HG03108 (cell line): ENCODE measurements at regions not wholly inside any gene's neighbourhood (a gene's known extent, or its start where the extent isn't known, plus 50 kb on each side); places are given as distances from the start of the nearest gene placed in this dataset.
"Not testable (repeated sequence)": the region's sequence is repeated elsewhere in the genome, so short reads cannot be mapped to it uniquely, and the experiment has no call there.

ENCODE experiments used
- ATAC-seq: cut with Tn5 transposase; IDR thresholded peaks from one replicate; pipeline ENCODE4 v1.9.1; 2021; ENCODE audit warnings: moderate library complexity; ENCODE audit not compliant: unreplicated experiment

DNA sequence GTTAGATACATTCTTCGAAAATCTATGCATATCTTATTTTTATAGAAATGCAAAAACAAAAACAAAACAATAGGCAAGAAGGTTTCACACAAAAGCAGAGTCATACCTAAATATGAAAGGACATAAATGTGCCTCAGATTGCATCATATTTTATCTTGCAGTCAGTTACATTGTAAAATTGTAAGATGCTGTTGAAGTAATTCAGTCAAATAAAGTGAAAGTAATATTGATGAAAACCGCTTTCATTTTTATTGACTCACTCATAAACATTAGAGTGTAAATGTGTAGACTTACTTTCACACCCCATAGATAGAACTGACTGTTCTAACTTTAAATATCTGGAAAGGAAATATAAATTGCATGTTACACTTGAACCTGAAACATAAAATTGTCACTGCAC, 931.5 kb upstream of the NUDT12 start:
- no peak for ATAC-seq

DNA sequence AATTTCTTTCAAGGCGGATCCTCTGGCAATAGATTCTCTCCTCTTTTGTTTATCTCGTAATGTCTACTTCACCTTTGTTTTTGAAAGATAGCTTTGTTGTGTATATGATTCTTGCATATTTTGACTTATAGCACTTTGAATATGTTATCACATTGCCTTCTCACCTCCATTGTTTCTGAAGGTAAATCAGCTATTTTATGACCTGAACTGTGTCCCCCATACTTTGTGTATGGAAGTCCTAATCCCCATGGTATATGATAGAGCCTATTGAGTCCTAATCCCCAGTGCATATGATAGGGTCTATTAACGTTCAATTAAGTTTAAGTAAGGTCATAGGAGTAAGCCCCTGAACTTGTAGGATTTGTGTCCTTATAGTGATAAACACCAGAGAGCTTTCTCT, 910.2 kb upstream of the NUDT12 start:
- no peak for ATAC-seq

DNA sequence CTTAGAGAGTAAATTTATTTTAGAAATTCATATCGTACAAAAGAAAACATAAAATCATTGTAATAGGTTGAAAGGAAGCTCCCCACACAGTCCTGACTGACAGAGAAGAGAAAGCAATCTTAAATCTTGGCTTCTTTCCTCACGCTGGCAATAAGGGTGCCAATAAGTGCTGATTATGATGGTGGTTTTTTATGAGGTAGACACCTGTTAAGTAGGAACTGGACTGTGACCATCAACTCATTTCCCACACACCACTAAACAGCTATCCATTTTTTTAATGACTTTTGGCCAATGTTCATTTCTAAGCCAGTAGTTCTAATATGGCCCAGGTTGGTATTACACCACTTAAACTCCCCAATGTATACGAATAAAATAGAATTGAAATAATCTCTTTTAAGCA, 893.5 kb upstream of the NUDT12 start:
- no peak for ATAC-seq

DNA sequence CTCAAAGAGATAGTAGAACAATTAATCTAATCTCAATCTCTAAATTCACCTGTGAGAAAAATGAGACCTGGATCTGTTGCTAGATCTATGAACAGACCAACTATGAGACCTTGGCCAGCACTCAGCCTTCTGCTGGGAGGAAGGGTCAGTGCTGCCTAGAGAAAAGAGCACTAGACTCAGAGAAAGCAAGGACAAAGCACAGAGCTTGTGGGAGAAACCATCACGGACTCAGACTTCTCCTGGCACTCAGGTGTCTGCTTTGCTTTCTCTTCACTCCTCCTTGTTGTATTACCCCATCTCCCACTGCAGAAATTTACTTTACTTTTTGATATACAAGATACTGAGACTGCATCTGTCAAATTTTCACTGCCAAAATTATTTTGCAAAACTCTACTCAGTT, 890.0 kb upstream of the NUDT12 start:
- no peak for ATAC-seq

DNA sequence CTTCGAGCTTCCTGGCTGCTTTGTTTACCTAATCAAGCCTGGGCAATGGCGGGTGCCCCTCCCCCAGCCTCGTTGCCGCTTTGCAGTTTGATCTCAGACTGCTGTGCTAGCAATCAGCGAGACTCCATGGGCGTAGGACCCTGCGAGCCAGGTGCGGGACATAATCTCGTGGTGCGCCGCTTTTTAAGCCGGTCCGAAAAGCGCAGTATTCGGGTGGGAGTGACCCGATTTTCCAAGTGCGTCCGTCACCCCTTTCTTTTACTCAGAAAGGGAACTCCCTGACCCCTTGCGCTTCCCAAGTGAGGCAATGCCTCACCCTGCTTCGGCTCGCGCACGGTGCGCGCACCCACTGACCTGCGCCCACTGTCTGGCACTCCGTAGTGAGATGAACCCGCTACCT, 889.3 kb upstream of the NUDT12 start:
- not testable (repeated sequence) for ATAC-seq

DNA sequence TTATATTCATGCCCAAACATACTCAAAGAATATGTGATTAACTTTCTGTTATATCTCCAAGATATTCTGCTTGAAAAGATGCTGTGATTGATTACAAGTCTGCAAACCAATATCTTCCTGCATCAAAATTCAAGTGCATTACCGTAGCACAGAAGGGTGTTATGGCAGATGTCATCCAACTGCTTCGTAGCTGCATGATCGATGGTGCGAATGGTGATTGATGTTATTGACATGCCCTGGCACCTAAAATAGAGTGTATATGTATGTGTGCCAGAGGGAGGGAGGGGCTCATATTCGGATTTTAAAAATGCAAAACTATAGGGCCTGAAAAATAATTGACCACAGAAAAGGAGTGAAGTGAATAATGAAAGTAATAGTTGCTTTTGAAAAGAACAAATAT, 882.1 kb upstream of the NUDT12 start:
- ATAC-seq: no peak

DNA sequence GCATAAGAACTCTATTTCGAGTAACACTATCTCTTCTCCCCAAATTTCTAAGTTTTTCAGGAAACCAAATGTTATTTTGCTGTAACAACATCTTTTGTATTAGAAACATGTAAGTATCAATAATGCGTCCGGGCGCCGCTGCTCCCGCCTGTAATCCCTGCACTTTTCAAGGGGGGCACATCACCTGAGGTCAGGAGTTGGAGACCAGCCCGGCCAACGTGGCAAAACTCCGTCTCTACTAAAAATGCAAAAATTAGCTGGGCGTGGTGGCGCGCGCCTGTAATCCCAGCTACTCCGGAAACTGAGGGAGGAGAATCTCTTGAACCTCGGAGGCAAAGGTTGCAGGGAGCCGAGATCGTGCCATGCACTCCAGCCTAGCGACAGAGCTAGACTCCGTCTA, 881.1 kb upstream of the NUDT12 start:
- ATAC-seq: no peak

DNA sequence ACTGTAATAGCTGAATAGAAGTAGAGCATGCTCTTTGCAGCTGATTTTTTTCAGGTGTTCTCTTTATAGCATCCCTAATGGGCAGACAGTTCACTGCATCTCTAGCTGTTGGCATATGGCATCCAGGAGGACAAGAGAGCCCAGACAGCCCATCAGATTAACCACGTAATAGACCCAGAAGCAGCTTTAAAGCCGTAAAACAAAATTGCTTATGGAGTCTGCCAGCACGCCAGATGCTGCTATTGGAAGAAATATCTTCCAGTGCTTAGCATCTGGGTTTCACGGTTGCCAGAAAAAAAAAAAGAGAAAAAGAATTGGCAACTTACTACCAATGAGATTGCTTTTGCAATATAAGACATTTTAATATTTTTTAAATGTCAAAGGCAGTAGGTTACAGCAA, 869.4 kb upstream of the NUDT12 start:
- ATAC-seq: no peak

DNA sequence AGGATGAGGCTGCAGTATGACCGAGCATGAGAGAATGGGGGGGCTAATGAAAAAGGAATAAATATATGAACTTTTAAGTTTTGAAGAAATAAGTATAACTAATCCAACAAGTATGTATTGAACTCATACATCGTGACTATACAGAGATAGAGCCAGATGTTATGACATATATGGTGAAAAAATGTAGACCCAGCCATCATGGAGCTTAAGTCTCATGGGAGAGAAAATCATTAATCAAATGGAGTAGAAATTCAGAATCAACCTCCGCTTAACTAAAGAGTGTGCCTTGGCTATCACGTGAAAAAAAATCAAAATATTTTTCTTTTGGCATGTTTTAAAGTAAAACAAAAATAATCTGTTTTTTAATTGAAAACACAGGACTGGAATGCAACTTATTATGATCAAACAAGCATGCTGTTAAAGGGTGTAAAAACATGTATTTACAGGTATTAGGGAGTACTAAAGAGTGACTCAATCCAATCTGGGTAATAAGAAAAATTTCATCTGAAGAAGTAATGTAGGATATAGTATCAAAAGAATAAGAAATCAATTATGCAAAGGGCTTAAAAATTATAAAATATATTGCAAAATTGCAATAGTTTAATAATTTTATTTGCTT, 868.5 kb upstream of the NUDT12 start:
- ATAC-seq: no peak

DNA sequence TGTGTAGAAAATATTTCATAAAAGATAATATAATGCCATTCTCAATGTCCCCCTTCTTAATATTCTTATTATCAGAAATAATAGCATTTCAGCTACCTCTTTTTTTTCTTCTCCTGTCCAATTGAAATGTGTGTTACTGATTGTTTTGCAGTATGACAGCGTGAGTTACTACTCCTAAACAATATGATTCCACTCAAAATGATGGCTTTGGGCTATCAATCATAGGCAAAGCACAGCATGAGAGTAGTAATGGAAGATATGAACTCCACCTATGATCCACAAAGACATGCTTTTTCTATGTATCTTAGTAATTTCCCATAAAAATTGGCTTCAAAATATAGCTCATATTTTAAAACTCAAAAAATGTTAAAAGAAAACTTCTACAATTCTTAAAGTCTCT, 867.3 kb upstream of the NUDT12 start:
- no peak for ATAC-seq

DNA sequence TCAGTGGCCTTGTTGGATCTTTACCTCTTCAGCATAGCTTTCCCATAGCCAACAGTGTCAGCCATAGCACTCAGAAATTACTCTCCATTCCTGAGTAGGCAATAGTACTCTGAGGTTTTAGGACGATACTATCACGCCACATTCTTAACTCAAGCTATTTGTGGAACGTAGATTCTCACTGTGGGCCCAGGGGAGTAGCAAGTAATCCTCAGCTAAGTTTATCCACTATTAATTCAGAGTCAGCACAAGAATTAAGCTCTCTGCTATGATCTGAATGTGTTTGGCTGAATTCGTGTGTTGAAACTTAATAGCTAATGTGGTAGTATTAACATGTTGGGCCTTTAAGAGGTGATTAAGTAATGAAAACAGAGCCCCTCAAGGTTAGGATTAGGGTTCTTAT, 858.8 kb upstream of the NUDT12 start:
- ATAC-seq: no peak

DNA sequence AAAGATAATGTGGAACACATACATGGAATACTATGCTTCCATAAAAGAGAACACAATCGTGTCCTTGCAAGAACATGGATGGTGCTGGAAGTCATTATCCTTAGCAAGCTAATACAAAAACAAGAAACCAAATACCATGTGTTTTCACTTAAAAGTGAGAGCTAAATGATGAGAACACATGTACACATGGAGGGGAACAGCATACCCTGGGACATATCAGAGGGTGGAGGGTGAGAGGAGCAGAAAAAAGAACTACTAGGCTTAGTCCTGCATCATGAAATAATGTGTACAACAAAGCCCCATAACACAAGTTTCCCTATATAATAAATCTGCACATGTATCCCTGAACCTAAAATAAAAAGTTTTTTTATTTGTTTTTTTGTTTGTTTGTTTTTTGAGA, 855.5 kb upstream of the NUDT12 start:
- no peak for ATAC-seq

DNA sequence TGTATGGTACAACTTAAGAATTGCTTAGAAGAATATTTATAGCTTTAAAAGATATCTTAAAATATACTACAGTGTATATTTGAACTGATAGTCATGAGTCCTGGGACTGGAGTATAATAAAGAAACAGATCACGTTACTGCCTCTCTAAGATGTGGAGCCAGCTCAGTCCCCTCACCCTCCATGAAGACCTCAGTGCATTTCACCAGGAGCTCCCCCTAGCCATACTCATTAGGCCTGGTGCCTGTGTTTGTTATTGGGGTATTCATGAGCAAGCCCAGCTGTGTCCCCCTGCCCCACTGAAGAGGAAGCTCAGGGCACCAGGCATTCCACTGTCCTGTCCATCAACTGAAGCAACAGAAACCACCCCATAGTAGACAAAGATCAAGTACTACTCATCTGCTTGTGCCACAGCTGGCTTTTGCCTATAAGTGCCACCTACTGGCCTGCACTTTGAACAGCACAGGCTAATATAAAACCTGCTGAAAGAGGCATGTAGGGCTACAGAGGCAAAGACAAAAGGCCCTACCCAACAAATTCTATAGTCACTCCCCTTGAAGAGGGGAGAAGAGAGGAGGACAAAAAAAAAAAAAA, 850.2 kb upstream of the NUDT12 start:
- no peak for ATAC-seq

DNA sequence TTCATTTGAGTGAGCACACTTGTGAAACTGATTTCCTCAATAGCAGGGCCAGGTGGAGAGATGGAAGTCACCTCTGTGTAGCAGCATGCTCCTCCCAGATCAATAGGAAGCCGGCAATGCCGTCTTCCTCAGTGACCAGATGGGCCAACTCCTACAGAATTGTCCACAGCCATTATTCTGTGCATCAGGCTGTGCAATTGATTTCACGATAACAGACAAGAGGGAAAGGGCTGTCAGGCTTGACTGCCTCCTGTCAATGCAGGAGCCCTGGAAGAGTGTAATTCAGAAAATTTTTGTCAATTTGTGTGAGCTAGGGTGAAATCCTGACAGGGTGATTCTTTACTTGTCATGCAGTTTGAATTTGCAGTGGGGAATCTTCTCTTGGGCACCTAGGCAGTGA, 838.4 kb upstream of the NUDT12 start:
- ATAC-seq: no peak

DNA sequence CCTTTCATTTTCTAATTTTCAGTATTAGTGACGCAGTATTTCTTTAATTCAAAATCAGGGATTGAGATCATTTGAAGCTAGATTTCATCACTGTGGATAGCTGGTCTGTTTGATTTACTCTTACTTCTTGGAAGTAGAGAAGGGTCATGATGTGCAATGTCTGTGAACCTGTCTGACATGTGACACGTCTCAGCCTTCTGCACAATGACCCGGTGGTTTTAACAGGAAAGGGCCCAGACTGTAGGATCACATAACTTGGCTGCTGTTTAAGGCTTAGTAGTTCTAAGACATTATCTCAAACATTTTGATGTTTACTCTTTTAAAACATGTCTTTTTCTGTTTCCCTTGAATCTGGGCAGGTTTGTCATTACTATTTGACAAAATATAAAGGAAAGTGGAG, 823.3 kb upstream of the NUDT12 start:
- no peak for ATAC-seq

DNA sequence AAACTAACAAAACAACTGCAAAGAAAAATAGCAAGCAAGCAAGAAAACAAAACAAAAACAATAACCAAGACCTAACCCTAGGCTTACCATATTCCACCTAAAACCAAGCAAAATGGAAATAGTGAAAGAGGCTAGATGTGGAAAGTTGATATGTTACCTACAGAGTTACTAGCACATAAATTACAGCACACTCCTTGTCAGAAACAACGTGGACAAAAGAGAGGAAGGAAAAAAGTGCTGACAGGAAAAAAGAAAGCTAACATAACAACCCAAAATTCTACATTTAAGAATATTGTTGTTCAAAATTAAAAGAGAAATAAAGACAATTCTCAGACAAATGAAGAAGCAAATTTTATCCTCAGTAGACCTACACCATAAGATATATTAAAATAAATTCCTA, 812.8 kb upstream of the NUDT12 start:
- no peak for ATAC-seq

DNA sequence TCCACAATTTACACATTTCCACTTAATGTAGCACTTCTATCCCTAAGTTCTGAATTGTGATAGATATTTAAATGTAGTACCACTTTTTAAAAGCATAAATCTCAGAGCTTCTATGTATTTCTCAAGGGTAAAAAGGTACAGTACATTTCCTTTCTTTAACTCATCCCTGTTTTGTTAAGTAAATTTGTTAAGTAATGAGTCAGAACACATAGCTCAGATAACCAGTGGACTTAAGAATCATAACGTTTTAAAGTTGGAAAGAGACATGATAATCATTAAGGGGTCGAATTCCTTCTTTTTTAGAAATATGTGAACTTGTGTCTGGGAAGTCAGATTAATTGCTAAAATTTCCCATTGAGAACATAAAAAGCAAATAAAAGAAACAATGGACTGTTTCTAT, 810.2 kb upstream of the NUDT12 start:
- ATAC-seq: no peak

DNA sequence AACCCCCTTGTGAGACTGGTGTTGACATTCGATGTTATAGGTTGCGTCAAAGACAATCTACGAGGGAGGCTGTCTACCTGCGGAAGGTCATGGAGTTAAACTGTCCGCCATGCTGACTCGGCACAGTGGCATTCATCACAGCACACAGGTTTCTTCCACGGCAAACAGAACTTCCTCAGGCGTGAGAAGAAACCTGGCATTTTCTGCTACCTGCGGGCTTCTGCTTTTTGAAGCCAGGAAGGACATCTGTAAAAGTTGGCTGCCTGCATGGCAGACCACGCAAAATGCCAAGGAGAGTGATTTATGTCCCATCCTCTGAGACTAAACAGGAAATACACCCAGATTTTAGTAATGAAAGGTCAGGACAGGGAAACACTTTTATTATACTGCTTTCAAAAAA, 809.8 kb upstream of the NUDT12 start:
- no peak for ATAC-seq

DNA sequence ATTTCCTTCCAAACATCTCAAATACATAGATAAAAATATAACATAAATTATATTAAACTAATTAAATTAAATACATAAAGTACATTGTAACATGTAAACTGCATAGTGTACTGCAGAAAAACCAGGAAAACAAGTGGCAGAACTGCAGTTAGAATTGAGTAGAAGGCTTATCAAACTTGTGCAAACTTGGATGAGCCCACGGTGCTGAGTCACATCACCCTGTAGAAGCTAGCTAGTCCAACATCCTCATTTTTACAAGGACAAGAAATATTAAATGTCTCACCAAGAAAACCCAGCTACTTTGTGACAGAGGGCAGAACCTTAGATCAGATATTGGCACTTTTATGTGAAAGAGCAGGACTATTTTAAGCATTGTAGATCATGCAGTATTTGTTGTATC, 807.9 kb upstream of the NUDT12 start:
- ATAC-seq: no peak

DNA sequence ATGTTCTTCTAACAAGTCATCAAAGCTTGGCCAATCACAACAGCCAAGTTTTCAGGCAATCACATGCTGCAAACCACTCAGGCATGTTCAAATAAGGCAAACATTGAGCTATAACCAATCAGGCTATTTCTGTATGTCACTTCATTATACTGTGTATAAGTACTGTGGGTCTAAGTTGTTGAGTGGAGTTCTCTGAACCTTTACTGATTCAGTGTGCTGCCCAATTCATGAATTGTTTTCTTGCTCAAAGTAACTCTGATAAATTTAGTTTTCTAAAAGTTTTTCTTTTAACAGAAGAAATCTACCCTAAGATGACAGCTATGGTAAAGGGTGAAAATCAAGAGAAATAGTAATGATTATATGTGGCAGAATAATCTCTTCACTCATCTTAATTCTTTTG, 805.4 kb upstream of the NUDT12 start:
- ATAC-seq: no peak

DNA sequence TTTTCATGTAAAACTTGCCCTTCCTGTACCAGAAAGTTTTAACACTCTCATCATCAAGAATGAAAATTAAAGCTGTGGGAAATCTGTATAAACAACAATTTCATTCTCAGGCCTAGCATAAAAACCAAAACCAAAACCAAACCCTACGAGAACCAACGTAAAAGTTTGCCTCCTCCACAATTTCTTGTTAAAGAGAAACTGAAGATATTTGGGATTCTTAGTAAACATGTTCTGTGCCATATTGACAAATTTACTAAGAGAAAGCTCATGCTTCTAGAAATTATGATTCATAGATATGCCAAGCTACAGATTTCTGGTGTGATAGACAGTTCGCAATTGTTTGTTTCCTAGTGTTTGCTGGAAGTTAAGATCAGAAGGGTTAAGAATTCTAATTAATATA, 801.0 kb upstream of the NUDT12 start:
- no peak for ATAC-seq

DNA sequence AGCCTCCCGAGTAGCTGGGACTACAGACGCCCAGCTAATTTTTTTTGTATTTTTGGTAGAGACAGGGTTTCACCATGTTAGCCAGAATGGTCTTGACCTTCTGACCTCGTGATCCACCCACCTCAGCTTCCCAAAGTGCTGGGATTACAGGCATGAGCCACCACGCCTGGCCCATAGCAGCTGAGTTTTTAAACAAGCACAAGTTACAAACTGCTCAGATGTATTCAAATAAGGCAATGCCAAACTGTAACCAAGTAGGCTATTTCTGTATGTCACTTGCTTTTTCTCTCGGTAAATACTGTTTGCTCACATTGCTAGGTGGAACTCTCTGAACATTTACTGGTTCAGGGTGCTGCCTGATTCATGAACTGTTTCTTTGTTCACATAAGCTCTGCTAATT, 799.3 kb upstream of the NUDT12 start:
- ATAC-seq: no peak

DNA sequence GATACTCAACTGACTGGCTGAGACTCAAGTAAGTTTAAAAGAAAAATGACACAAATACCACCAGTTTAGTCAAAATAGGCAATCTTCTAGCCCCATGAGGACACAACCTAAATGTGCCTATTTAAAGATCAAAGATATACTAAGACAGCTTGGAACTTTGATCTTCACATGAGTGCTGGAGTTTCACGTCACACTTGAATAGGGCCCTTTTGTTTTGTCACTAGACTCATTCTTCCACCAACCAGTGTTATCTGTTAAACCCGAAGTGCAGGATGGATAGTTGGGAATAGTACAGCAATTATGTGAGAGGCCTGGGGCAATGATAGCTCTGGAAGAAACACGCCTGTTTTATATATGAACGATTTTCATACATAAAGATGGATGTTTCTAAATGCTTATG, 792.8 kb upstream of the NUDT12 start:
- ATAC-seq: no peak
